Pons (tissue), 1 donor: ENCODE measurements at regions not wholly inside any gene's neighbourhood (a gene's known extent, or its start where the extent isn't known, plus 50 kb on each side); places are given as distances from the start of the nearest gene placed in this dataset.
"Not testable (repeated sequence)": the region's sequence is repeated elsewhere in the genome, so short reads cannot be mapped to it uniquely, and the experiment has no call there.

ENCODE experiments used
- DNase-seq: peaks from one replicate; pipeline ENCODE4 v3.0.0-alpha.2; 2016; ENCODE audit warnings: low spot score

DNA sequence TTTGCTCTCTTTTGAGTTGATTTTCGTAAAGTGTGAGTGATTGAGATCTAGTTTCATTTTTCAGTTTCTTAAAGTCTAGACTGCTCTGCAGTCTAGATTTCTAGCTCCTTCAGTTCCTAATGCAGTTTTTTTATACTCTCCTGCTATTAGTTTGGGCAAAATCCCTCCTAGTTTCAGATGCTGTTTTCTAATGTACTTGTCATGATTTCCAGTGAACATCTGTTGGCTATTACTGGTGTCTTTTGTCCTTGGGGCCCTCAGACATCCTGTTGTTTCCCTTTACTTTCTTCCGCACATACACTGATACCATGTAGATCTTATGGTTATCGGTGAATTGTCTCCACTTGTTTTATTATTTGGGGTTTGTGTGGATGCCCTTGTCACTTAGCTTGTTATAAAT lies 292.1 kb downstream of the TDRD3 start:
- no peak for DNase-seq

DNA sequence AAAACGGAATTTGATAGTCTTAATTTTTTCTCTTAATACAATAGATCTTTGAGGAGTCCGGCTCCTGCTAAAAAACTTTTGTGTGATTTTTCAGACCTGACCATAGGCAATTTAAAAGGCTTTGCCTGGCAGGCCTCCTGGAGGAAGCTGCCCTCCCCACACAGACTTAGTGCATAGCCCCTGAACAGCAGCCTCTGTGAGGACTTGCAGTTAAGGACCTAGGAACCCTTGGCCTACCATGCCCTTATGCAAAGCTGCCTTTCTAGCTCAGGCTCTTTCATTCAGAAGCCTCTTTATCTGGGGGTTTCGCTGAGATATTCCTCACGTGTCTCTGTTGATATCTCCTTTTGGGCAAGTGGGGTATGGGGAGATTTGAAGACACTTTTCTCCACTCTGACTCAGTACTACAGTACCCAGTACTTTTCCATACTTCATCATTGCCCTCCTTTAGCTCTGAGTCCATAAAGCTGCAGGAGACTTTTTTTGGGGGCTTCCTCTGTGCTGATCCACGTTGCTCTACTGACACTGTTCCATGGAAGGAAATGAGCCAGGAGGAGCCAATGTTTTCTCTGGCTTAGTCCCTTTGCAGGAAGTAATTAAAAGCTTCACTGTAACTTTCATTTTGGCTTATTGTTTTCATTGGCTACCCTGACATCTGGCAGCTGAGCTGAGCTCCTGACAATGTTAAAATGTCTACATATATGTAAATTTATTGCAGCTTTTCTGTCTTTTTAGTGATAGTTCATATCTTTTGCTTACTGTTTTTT lies 283.1 kb downstream of the TDRD3 start:
- no peak for DNase-seq

DNA sequence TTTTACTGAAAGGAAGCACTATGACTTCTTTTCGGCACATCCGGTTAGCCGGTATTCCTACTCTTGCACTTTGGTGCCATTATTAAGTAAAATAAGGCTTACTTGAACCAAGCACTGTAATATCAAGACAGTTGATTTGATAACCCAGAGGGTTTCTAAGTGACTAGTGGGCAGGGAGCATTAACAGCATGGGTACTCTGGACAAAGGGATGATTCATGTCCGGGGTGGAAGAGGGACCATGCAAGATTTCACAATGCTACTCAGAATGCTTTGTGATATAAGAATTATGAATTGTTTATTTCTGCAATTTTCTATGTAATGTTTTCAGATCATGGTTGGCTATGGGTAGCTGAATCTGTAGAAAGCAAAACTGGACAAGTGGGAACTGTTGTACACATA lies 282.1 kb downstream of the TDRD3 start:
- DNase-seq = no peak

DNA sequence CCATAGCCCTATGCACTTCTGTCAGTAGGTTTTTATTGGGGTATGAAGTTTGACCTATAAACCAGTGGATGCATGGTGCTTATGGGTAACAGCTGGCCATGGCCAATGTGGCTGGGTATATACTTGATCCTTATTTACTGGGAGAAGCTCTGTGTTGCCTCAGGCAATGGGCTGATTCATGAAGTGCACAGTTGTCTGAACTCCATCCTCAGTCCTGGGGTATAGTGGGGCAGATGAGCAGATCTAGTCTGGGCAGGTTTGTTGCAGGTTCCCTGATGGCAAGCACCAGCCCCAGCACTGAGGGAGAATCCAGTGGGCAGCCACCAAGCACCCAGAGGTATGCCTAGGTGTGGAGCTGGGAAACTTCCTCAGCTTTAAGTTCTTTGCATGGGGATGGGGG lies 274.4 kb downstream of the TDRD3 start:
- DNase-seq = no peak

DNA sequence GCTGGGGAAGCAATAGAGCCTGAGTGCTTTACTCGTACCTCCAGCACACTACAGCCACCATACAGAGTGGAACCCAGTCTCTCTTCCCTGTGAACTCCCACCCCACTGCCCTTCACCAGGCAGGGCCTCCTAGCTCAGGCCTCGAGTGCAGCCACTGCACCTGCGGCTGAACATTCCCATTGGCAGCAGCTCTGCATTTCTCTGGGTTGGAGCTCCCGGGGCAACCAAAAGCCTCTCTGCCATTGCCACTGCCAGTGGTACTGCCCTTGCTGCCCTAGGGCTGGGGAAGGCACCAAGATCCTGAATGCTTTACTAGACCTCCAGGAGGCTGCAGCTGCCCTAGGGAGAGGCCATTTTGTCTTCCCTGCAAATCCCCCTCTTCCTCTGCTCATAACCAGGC lies 266.8 kb downstream of the TDRD3 start:
- no peak for DNase-seq

DNA sequence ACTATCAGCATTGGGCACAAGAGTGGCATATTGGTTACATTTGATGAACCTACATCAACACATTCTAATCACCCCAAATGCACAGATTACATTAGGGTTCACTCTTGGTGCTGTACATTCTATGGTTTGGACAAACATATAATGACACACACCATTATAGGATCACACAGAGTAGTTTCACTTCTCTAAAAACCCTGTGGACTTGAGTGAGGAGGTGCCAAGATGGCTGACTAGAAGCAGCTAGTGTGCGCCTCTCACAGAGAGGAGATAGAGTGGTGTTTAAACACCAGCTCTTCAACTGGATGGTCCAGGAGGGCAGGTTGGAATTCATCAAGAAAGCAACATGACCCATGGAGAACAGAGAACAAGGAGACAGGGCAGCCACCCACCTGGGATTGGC lies 265.6 kb downstream of the TDRD3 start:
- DNase-seq = no peak

DNA sequence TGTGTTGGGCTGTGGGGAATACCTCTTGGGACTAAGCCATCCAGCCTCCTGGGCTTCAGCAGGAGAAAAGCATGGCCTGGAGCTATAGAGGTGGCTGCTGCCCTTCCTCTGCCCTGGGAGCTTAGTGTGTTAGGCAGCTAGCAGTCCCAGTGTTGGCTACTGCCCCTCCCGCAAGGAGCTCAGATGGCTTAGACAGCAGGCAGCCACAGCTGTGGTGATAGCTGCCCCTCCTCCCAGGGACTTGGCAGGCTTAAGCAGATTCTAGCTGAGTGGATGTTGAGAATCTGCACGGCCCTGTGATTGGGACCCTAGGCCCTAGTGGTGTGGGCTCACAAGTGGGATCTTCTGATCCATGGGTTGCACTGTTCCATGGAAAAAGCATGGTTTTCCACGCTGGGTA lies 264.5 kb downstream of the TDRD3 start:
- DNase-seq = peak; percentile 18

DNA sequence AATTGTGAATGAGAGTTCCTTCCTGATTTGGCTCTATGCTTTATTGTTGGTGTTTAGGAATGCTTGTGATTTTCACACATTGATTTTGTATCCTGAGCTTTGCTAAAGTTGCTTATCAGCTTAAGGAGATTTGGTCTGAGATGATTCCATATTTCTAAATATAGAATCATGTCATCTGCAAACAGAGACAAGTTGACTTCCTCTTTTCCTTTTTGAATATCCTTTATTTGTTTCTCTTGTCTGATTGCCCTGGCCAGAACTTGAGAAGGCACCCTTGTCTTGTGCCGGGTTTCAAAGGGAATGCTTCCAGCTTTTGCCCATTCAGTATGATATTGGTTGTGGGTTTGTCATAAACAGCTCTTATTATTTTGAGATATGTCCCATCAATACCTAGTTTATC lies 260.6 kb downstream of the TDRD3 start:
- DNase-seq = not testable (repeated sequence)

DNA sequence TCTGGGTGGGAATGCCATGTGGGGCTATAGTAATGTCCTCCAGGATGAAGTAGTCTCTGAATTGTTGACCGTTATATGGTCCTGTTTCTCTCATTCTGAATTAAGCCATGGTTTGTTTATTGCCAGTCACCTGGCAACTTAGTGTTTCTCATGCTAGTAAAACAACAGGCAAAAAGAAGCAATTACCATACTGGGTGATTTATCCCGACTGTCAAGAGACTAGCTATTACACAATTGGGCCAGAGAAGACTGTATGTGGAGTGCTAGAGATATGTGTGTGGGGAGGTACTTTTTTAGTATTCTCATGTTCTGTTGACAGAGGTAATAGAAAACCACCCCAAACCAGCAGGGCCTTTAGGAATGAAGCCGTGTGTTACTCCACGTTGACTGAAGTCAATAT lies 258.2 kb downstream of the TDRD3 start:
- no peak for DNase-seq

DNA sequence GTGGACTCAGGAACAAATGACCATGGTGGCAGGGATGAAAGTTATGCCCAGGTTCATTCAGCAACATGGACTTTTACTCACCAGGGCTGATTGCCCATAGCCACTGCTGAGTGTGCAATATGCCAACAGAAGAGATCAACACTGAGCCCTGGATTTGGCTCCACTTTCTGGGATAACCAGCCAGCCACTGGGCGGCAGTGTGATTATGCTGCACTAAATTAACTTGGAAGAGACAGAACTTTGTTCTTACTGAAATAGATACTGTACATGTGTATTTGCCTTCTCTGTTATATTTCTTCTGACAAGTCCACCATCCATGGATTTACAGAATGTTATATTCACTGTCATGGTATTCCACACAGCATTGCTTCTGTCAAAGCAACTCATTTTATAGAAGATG lies 257.4 kb downstream of the TDRD3 start:
- peak; percentile 68 for DNase-seq

DNA sequence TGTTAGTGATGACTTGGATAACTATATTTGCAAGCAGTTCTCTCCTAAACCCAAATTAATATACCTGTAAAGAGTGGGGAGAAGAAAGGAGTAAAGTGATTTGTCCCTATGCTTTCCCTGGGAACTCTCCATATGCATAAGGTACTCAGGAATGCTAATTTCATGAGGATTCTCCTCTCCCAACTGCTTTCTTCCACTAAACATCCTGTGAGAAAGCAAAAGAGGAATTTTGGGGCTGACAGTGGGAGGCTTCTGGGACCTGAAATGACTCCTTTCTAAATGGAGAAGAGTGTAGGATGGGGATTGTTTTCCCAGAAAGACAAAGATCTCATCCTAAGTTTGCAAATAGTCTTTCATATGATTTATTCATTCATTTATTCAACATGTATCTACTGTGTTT lies 250.5 kb downstream of the TDRD3 start:
- DNase-seq = no peak

DNA sequence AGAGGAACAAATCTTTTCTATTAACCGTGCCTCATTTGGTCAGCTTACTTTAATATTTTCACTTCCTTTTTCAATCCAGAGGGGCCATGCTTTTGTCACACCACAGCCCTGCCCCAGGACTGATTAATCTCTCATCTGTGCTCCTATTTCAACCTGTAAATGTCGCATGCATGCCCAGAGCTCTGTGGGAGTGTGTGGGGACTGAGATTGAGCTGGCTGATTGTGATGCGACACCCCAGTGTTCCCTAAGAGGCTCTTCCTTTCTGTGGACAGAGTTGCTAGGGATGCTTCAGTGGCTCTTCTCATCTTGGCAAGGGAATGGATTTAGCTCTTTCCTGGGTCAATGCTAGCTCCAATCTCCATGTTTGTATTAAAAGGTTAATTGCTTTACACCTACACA lies 249.6 kb downstream of the TDRD3 start:
- no peak for DNase-seq

DNA sequence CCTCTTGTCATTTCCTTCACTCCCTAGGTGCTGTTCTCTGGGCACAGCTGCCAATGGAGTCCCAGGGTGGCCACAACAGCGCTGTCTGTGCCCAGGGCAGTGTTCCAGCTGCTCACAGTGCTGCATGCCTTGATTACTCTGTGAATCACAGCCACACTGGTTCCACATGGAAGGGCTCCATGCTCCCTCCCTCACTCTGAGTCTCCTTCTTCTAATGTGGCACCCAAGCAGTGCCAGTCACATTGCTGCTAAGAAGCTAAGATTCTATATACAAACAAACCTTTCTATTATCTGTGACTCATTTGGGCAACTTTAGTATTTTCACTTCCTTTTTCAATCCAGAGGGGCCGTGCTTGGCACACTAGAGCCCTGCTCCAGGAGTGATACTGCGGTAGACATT lies 248.7 kb downstream of the TDRD3 start:
- no peak for DNase-seq

DNA sequence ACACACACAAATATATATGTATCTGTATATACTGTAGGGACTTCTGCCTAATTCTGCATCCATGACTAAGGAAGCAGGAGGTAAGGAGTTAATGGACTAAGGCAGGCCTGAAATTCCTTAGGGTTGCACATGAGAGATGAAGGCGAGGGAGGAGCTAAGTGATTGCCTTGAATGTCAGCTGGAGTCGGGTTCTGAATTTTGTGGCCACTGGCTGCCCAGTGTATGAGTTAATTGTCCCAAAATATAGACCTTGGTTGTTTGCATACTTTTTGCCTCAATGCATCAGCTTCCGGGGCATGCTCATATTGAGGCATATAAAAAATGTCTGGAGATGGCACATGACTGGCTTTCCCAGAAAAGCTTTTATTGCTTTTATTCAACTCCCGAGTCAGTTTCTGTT lies 245.5 kb downstream of the TDRD3 start:
- no peak for DNase-seq

DNA sequence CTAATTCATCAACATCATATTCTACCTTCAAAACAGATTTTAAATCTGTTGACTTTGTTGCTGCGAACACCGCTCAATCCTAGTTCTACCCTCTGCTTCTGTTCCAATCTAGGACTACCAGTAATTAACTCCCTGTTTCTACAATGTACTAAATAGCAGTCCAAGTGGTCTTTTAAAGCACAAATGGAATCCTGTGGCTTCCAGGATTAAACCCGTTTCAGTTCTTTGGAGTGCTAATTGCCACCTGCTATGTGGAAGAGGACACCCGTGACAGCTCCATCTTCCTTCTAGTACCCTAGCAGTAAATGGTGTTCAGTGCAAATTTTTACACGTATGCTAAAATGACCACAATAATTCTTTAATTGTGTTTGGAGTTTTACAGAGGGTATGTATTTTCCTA lies 232.1 kb downstream of the TDRD3 start:
- DNase-seq = no peak

DNA sequence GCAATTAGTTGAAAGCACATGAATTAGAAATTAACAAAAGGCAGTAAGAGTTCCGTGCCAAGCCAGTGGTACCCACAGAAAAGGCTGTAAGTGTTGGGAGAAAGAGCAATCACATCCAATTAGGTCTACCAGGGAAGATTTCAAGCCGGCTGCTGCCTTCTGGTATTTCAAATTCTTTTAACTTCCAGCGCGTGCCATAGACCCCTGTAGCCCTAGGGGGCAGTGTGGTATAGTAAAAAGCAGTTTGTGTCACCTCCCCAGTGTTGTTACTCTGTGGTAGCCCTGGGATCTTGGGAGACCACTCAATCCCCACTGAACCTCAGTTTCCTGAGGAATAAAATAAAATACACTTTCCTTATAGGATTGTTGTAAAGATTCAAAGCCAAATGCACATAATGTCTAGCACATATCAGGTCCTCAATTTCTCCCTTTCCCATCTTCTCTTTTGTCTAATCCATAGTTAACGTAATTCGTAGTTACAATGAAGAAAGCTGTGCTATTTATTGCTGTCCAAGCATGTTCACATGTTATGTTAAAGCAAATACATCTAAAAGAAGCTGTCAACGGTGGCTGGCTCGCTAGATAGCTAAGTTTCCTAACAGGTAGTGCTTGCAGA lies 230.2 kb downstream of the TDRD3 start:
- peak; percentile 29 for DNase-seq
